GM21390 (cell line): ENCODE measurements at regions not wholly inside any gene's neighbourhood (a gene's known extent, or its start where the extent isn't known, plus 50 kb on each side); places are given as distances from the start of the nearest gene placed in this dataset.

ENCODE experiments used
- ATAC-seq: cut with Tn5 transposase; IDR thresholded peaks from one replicate; pipeline ENCODE4 v1.9.1; 2021; ENCODE audit not compliant: unreplicated experiment

- no peak for ATAC-seq
Observed at GRCh38 chr4:168039593-168039992, 52.7 kb upstream of the ANXA10 start.
